GM18951 (cell line): ENCODE measurements at regions not wholly inside any gene's neighbourhood (a gene's known extent, or its start where the extent isn't known, plus 50 kb on each side); places are given as distances from the start of the nearest gene placed in this dataset.

ENCODE experiments used
- POLR2A ChIP-seq: IDR thresholded peaks from 4 replicates; pipeline ENCODE4 v1.6.1; 2011; ENCODE audit warnings: mild to moderate bottlenecking; ENCODE audit not compliant: insufficient read length, insufficient read depth; ENCODE audit errors: extremely low read depth
- in situ Hi-C: fragments of 300-500 bp; cut with MboI; formaldehyde crosslinking; loops from one replicate; pipeline ENCODE4 v1.12.0; 2022; ENCODE audit warnings: low sequenced_read_pairs, mixed read lengths, inconsistent platforms; ENCODE audit not compliant: unreplicated experiment

DNA sequence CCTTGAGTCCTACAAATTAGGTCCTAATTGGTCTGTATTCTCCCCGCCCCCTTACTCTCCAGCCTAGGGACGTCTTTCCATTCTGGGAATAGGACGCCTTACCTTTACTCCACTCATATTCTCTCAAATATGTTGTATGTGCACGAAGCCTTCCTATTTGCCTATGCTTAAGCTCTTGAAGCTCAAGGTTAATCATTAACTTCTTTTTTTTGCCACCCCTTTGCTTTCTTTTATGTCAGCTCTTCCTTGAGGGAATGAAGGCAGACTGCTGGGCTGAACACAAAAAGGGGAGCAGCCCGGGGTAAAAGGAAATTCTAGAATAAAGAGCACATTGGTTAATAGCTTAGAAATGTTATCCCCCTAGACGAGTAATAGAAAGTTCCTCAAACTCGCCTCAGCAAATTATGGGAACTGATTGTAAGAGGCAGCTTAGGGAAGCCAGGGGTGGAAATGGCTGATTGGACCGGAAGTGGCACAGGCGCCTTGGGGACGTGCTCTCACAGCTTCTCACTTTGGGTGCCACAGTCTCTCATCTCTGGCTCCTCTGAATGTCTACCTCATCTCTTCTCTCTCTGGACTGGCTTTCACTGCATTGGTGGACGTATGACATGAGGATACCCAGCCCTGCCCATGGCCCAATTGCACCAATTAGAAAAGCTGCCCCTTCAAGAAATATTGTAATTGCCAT, 122.3 kb upstream of the IL12B start:
- no peak for TF ChIP-seq POLR2A

DNA sequence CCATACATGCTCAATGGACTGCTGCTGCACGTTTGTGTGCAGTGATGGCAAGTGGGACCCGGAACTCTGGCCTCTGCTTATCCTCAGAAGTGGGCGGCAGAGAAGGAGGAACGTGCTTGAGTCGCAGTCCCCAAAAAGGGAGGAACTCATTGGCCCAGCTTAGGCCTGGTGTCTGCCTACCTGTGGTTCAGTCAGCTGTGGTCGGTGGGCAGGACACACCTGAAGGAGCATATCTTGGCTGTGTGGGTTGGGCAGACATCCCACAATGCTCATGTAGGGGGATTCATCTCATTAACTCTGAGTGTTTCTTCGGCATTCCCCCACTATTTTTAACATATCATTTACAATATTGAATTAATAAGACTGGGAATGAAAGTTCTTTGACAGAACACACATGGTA, 122.9 kb upstream of the IL12B start:
- in situ Hi-C loops = no loop called here
- no peak for TF ChIP-seq POLR2A

More for the DNA sequence above, 122.3 kb upstream of the IL12B start:
- in situ Hi-C loops = no loop called here

DNA sequence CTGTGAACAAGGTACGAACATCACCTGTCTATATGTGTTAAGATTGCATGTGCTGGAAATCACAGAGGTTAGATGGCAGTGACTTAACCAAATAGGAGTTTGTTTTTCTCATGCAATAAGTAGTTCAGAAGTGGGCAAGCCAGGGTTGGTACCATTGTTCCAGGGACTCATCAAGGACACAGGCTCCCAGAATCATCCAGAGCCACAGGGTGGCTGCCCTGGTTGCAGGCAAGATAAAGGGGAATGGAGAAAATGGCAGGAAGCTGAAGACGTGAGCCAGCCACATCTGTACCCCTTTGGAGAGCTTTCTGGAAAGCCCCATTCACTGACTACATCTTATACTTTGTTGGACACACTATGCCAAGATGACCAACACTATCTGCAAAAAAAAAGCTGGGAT, 126.0 kb upstream of the IL12B start:
- no peak for TF ChIP-seq POLR2A
- in situ Hi-C loops = no loop called here

DNA sequence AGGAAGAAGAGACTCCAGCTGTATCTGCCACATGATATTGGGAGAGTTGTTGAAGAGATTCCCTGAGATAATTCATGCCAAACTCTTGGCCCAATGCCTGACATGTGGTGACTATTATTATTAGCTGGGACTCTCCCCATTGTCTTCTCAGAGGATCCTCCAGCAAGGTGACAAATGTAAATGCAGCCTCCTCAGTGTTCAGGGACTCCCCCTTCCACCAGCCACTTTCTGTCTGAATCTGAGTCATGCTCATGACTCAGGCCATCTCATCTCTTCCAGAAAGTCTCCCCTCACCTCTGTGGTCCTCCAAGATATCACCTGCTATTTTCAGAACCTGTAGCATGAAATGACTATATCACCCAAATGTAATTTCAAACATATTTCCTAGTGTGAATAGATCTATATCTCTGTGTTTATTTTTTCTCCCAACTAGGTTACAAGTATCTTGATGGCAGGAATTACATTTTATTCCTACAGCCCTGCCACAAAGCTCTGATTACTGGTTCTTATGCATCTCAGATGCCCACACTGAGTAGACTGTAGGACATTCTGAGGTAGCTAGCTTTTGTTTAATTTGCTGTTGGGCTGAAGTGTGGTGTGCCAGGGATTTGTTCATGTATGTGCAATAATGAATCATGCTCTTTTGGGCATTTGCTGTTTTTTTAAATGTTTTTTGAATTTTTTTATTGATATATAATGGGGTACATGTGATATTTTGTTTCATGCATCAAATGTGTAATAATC, 126.6 kb upstream of the IL12B start:
- no peak for TF ChIP-seq POLR2A
- in situ Hi-C loops = no loop called here

DNA sequence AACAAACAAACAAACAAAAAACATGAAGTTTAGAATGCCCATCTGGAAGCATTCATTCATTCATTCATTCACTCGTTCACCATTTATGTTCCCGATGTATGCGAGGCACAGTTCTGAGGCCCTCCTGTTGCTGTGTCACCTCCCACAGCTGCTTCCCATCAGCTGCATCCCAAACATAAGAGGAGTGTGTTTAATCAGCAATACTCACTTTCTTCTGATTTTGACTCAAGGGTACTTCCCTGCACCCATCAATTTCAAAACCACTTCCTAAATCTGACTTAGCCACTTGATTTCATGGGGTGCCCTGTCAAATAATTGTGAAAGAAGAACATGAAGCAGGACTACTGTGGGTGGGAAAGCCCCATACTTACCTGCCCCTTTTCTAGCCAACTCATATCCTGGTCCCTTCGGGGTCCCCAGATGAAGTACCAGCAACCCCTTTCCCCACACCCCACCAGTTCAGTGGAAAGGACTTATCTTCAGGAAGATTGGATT, 128.0 kb upstream of the IL12B start:
- no peak for TF ChIP-seq POLR2A
- in situ Hi-C loops = no loop called here

DNA sequence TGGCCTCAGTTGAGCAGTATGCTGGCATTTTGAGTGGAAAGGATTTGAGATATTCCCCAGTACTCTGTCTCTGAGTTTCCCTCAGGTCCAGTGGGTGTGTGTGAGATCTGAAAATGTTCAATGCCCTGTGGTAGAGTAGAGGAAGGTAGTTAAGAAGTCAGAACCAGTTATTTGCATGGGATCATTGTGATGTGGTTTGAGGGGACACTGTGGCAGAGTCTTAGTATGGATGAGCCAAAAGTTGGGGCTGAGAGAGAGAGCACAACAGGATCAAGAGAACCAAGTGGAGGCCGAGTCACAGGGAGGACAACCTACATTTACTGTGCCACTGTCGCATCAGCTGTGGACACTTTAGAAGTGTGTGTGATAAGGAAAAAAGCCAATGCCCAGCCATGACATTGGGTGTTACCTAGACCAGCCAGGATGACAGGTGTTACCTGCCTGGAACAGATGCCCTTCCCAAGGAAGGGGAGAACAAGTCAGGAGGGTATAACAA, 128.9 kb upstream of the IL12B start:
- no peak for TF ChIP-seq POLR2A
- in situ Hi-C loops = no loop called here

DNA sequence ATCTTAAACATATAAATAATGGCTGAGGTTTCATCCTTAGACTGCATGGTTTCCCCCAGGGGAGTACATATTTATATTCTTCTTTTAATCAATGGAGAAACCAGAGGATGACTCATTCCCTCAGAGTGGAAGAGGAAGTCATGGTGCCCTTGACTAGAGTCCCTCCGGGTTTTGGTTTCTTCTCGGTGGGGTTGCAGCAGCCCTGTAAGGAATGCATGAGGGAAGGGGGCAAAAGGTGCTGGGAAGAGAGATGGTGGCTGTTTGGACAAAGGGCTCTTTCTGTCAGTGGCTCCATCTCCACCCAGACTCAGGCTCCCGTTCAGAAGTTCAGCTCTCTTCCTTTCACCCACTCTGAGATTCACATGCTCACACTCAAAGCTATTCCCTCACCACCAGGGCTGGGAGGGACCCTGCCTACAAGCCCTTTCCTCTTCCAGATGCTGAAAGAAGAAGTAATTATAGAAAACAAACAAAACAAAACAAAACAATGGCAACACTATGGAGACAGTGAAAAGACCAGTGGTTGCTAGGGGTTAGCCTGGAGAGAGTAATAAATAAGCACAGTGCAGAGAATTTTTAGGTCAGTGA, 129.8 kb upstream of the IL12B start:
- TF ChIP-seq POLR2A = no peak

DNA sequence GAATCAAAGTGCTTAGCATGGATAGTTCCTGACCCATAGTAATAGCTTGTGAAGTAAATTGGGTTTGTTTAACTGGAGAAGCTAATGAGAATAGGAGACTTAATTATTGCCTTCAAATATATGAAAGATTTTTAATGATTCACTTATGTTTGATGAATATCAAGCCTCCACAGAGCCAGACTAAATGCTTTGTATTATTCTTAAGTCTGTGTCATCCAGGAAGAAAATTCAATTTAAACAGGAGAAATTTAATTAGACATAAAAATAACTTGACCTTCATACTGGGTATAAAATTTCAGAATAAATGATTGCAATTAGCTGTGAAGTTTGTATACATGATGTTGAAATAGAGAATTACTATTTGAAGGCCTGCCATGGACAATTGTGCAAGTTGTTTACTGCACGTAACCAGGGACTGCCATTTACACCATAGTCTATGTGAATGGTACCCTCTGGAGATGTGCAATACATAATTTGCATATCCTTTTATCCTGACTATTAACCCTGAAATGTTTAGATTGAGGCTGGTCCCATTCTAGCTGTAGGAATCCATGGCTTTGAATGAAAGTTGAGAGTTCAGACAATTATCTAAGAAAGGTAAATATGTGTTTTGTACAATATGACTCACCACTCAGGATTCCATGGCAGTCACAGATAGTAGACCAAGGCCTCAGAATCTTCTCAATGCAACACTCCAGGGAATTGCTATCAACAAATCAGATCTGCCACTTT, 133.5 kb upstream of the IL12B start:
- in situ Hi-C loops = no loop called here
- TF ChIP-seq POLR2A = no peak

More for the DNA sequence above, 129.8 kb upstream of the IL12B start:
- in situ Hi-C loops = no loop called here

DNA sequence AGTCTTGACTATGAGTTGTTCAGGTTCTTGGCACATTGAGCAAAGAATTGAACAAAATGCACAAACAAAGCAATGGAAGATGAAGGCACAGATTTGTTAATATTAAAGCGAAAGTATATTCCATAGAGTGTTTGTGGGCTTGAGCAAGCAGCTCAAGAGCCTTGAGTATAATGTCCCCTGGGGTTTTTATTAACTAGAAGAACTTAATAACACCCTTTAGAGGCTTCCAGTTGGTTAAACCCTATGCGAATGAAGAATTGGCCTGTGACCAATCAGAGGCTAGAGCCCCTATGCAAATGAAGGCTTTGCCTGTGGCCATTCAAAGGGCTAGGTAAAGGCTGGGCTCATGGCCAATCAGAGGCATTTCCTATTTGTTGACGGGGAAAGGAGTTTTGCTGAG, 135.3 kb upstream of the IL12B start:
- in situ Hi-C loops = no loop called here
- TF ChIP-seq POLR2A = no peak

DNA sequence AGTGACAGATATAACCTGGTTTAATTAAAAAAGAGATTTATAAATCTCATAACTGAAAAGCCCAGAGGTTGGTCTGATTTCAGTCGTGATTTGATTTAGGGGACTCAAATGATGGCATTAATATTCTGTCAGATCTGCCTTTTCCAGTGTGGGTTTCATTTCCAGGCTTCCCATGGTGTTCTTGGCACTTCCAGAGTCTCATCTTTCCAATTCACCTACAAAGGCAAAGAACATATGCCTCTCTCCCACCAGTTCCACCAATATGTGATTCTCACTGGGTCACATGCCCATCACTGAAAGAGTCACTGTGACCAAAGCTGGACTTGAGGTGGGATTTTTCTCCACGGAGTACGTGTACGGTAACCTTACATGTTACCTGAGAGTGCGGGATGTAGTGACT, 137.4 kb upstream of the IL12B start:
- in situ Hi-C loops = no loop called here

DNA sequence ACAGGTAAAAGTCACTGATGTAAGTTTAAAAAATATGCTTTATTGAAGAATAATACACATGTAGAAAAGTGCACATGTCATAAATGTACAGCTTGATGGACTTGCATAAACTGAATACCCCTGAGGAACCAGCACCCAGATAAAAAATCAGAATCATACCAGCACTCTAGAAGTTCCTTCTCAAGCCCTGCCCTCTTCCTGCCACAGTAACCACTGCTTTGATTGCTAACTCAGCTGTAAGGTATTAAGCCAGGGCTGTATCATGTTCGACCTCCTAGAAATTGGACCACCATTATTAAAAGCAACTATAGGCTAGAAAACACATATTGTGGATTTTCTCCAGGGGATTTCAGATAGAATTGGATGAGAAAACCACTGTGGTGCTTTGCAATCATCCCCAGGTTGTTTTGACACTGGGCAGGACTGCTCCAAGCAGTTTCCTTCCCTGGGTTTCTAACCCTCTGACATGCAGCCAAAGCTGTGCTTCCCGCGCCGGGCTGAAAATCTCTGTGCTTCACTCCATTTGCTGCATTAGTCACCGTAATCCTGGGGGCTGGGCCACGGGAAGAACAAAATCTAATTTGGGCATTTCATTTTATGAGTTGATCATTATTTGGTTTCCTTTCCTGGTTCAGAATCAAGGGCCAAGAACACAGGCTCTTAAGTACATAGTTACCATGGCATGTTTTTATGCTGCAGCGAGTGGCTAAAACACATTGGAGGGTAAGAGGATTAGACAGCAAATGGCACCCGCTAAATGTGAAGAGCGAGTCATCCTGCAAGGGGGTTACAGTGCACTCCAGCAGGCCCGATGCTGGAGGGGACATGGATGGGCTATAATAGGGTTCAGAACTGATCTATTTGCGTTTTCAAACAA, 139.4 kb upstream of the IL12B start:
- in situ Hi-C loops = no loop called here
- no peak for TF ChIP-seq POLR2A

More for the DNA sequence above, 137.4 kb upstream of the IL12B start:
- TF ChIP-seq POLR2A = no peak

DNA sequence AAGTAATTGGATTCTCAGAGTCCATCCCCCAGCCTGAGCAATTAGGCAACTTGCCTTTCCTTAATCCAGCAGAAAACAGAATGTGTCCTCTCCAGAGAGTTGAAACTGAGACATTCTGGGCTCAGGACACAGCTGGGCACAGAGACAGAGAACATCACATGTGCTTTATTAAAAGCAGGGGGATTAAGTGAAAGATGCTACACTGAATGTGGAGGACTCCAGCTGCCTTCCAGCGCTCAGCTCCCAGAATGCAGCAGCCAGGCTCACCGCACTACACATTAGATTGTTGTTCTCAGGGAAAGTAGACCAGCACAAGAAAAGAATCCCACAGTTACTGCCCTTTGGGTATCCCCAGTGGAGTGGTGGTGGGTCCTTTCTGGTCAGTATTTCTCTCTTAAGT, 141.6 kb upstream of the IL12B start:
- TF ChIP-seq POLR2A = no peak
- in situ Hi-C loops = no loop called here
